Nephron (organoid): ENCODE measurements at regions not wholly inside any gene's neighbourhood (a gene's known extent, or its start where the extent isn't known, plus 50 kb on each side); places are given as distances from the start of the nearest gene placed in this dataset.
"Not testable (repeated sequence)": the region's sequence is repeated elsewhere in the genome, so short reads cannot be mapped to it uniquely, and the experiment has no call there.

Experiments used
- H3K27ac Mint-ChIP-seq, 3 experiments: 2 replicates each; pipeline ENCODE4 v1.8.0; 2020; ENCODE audit warnings: mixed read lengths in 3 of 3, mild to moderate bottlenecking in 2 of 3, moderate library complexity in 1 of 3
- H3K27me3 Mint-ChIP-seq: 2 replicates; pipeline ENCODE4 v1.8.0; 2021; ENCODE audit warnings: low read depth, mild to moderate bottlenecking, moderate library complexity, mixed read lengths
- H3K36me3 Mint-ChIP-seq: 2 replicates; pipeline ENCODE4 v1.8.0; 2020; ENCODE audit warnings: low read depth, mixed read lengths
- H3K4me1 Mint-ChIP-seq: 2 replicates; pipeline ENCODE4 v1.8.0; 2020; ENCODE audit warnings: mixed read lengths
- H3K4me3 Mint-ChIP-seq, 3 experiments: 2 replicates each; pipeline ENCODE4 v1.8.0; 2020; ENCODE audit warnings: mild to moderate bottlenecking in 3 of 3, mixed read lengths in 3 of 3, moderate library complexity in 2 of 3
- H3K9me3 Mint-ChIP-seq: 2 replicates; pipeline ENCODE4 v1.8.0; 2020; ENCODE audit warnings: mixed read lengths
- TF ChIP-seq, protein P1 (sequence below), 3 experiments: fragments of 200-600 bp; sonication (generic); IDR thresholded peaks; one replicate each; pipeline ENCODE4 v1.5.0; 2021; ENCODE audit warnings: antibody characterized with exemption in 3 of 3; ENCODE audit not compliant: unreplicated experiment in 3 of 3

DNA sequence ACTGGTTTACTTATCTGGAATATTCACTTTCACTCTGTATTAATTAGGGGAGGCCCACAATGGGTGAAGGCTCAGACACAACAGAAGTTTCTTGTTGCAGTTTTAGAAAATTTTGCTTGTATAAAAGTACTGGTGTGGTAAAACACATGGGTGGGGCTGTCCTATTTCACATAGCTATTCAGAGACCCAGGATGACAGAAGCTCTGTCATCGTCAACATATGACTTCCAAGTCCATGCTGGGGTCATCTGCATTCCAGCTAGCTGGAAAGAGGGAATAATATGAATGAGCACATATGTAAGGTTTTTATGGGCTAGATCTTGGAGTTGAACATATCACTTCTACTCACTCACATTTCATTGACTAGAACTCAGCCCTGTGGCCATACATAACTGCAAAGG, 166.4 kb upstream of the KCTD3 start:
- Mint-ChIP-seq H3K4me3 (no peak overlapping the region), H3K27ac (no peak overlapping the region), H3K27me3 (no peaks in the 10 kb centered on the region), H3K36me3 (no peaks in the 10 kb centered on the region), H3K9me3 (peaks cover 4% of the 10 kb centered on the region), H3K4me1 (no peaks in the 10 kb centered on the region)
- TF ChIP-seq, protein P1, sequence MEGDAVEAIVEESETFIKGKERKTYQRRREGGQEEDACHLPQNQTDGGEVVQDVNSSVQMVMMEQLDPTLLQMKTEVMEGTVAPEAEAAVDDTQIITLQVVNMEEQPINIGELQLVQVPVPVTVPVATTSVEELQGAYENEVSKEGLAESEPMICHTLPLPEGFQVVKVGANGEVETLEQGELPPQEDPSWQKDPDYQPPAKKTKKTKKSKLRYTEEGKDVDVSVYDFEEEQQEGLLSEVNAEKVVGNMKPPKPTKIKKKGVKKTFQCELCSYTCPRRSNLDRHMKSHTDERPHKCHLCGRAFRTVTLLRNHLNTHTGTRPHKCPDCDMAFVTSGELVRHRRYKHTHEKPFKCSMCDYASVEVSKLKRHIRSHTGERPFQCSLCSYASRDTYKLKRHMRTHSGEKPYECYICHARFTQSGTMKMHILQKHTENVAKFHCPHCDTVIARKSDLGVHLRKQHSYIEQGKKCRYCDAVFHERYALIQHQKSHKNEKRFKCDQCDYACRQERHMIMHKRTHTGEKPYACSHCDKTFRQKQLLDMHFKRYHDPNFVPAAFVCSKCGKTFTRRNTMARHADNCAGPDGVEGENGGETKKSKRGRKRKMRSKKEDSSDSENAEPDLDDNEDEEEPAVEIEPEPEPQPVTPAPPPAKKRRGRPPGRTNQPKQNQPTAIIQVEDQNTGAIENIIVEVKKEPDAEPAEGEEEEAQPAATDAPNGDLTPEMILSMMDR (IDR thresholded peaks at IDR 0.05; ENCODE audit: unreplicated experiment in 3 of 3): no peak

DNA sequence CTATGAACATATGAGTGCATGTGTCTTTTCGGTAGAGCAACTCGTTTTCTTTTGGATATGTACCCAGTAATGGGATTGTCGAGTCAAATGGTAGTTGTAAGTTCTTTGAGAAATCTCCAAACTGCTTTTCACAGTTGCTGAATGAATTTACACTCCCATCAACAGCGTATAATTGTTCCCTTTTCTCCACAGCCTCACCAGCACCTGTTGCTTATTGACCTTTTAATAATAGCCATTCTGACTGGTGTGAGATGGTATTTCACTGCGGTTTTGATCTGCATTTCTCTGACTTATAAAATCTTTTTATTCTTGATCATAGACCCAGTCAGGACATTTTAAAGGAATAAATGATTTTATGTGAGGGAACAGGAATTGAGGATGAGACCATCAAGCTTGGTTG, 165.0 kb upstream of the KCTD3 start:
- Mint-ChIP-seq H3K4me3 (no peak overlapping the region), H3K27me3 (no peaks in the 10 kb centered on the region), H3K9me3 (peaks cover 4% of the 10 kb centered on the region), H3K36me3 (no peaks in the 10 kb centered on the region), H3K27ac (no peak overlapping the region), H3K4me1 (no peaks in the 10 kb centered on the region)
- TF ChIP-seq, protein P1 (IDR thresholded peaks at IDR 0.05; ENCODE audit: unreplicated experiment in 3 of 3): no peak

DNA sequence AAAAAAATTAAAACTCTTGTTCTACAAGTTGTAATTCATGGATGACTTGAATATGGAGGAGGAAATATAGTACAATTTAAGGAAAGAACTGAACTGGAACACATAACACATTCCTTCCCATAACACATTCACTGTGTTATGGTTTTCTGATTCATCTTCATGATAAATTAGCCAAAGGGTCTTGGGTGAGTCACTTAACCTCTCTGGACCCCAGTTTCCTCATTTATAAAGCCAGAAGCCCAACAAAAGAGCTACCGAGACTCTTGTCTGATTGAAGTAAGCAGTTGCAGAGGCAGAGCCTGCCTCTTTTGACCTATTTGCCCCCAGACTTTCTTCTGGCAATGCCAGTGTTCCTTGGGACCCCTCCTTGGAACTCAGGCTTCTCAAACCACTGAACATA, 161.9 kb upstream of the KCTD3 start:
- no peaks in the 10 kb centered on the region for H3K9me3 Mint-ChIP-seq

DNA sequence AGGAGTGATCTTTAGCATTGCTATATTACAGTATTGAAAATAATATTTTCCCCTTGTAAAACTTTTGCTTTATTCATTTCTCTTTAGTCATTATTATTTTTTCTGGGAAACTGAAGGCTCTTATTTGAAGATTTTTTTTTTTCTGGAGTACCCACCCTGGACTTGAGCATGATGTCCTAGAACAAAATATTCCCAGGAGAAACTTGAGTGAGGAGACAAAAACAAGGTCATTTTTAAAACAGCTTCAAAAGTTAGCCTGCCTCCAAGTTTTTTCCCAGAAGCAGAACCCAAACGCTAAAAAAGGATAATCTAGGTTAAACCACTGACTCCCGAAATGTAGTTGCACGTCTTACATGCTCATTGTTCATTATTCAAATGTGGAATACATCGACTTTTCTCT, 160.2 kb upstream of the KCTD3 start:
- Mint-ChIP-seq H3K27ac (no peak overlapping the region), H3K27me3 (no peaks in the 10 kb centered on the region), H3K4me3 (no peak overlapping the region), H3K4me1 (no peaks in the 10 kb centered on the region), H3K9me3 (no peaks in the 10 kb centered on the region), H3K36me3 (no peaks in the 10 kb centered on the region)
- TF ChIP-seq, protein P1 (IDR thresholded peaks at IDR 0.05; ENCODE audit: unreplicated experiment in 3 of 3): no peak

More for the DNA sequence above, 161.9 kb upstream of the KCTD3 start:
- TF ChIP-seq, protein P1 (IDR thresholded peaks at IDR 0.05; ENCODE audit: unreplicated experiment in 3 of 3): no peak
- Mint-ChIP-seq H3K27me3 (no peaks in the 10 kb centered on the region), H3K4me3 (no peak overlapping the region), H3K27ac (no peak overlapping the region), H3K4me1 (no peaks in the 10 kb centered on the region), H3K36me3 (no peaks in the 10 kb centered on the region)

DNA sequence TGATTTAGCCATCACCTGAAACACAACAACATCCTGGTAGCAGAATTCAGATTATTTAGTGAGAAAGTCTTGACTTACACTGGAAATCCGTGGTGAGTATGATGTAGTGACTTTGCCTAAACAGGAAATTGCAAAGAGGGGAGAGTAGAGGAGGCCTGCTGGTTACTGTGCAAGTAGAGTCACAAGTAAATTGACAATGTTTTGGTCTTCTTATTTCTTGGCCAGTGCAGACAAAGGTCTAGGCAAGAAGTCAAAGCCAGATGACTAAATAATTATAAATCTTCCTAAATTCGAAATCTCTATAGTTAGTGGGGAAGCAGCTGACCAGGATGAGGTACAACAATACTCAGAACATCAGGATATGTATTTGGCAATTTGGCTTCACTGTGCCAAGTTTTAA, 159.5 kb upstream of the KCTD3 start:
- Mint-ChIP-seq H3K27ac (no peak overlapping the region), H3K27me3 (no peaks in the 10 kb centered on the region), H3K4me3 (no peak overlapping the region), H3K4me1 (no peaks in the 10 kb centered on the region), H3K36me3 (no peaks in the 10 kb centered on the region), H3K9me3 (no peaks in the 10 kb centered on the region)
- TF ChIP-seq, protein P1 (IDR thresholded peaks at IDR 0.05; ENCODE audit: unreplicated experiment in 3 of 3): no peak

DNA sequence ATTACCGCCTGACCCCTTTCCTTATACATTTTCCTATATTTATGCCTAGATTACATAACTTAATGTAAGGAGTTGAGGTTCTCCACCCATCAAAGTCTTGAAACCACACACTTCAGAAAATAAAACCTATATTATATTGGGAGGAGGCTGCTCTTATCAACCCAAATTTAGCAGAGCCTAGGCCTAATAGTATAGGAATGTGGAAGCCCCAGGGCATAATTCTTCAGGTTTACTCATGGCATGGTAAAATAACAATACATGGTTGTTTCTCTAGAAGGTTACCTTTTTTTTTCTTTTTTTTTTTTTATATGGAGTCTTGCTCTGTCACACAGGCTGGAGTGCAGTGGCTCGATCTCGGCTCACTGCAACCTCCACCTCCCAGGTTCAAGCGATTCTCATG, 157.6 kb upstream of the KCTD3 start:
- not testable (repeated sequence) for H3K4me3 Mint-ChIP-seq, H3K4me1 Mint-ChIP-seq, H3K27ac Mint-ChIP-seq, H3K9me3 Mint-ChIP-seq, H3K36me3 Mint-ChIP-seq, H3K27me3 Mint-ChIP-seq

DNA sequence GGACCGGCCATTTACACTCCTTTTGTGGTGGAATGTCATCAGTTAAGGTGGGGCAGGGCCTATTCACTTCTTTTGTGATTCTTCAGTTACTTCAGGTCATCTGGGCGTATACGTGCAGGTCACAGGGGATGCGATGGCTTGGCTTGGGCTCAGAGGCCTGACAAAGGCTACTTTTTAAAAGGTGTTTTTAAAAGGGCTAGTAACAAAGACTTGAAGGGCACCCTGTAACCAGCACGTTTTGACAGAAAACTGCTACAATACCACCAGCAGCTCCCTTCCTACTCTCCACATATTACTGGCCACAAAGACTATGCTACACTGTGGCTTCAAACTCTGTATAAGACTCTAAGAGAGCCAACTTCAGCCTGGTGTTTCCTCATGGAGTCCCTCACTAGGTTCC, 151.6 kb upstream of the KCTD3 start:
- not testable (repeated sequence) for H3K27ac Mint-ChIP-seq, H3K27me3 Mint-ChIP-seq, H3K4me1 Mint-ChIP-seq, H3K36me3 Mint-ChIP-seq, H3K9me3 Mint-ChIP-seq, H3K4me3 Mint-ChIP-seq
